Endodermal cell (in vitro differentiated cells): ENCODE measurements at regions not wholly inside any gene's neighbourhood (a gene's known extent, or its start where the extent isn't known, plus 50 kb on each side); places are given as distances from the start of the nearest gene placed in this dataset.

ENCODE experiments used
- DNase-seq: peaks from one replicate; pipeline ENCODE4 v3.0.0-alpha.2; 2017
- H3K27ac ChIP-seq: 2 replicates; pipeline ENCODE4 v1.5.1; 2013; ENCODE audit warnings: mild to moderate bottlenecking, low read depth, low read length, moderate library complexity
- H3K27me3 ChIP-seq: 2 replicates; pipeline ENCODE4 v1.6.1; 2013; ENCODE audit warnings: mild to moderate bottlenecking, low read length, moderate library complexity; ENCODE audit not compliant: insufficient read depth, control insufficient read depth, poor library complexity, severe bottlenecking
- H3K36me3 ChIP-seq: 2 replicates; pipeline ENCODE4 v1.7.0; 2013; ENCODE audit warnings: mild to moderate bottlenecking, low read length, moderate library complexity; ENCODE audit not compliant: control insufficient read depth, insufficient read depth
- H3K4me1 ChIP-seq: one replicate; pipeline ENCODE4 v1.7.0; 2013; ENCODE audit warnings: low read length; ENCODE audit not compliant: control insufficient read depth, insufficient read depth
- H3K4me3 ChIP-seq: 2 replicates; pipeline ENCODE4 v1.5.1; 2013; ENCODE audit warnings: mild to moderate bottlenecking, low read length, moderate library complexity
- H3K9ac ChIP-seq: 2 replicates; pipeline ENCODE4 v1.6.1; 2013; ENCODE audit warnings: mild to moderate bottlenecking, low read length, moderate library complexity; ENCODE audit not compliant: poor library complexity, severe bottlenecking; ENCODE audit errors: extremely low read depth
- H3K9me3 ChIP-seq: 2 replicates; pipeline ENCODE4 v1.6.1; 2013; ENCODE audit warnings: mild to moderate bottlenecking, low read length, moderate library complexity; ENCODE audit not compliant: control insufficient read depth
- H3K27ac Mint-ChIP-seq: 2 replicates; pipeline ENCODE4 v1.8.0; 2020; ENCODE audit warnings: mixed read lengths
- H3K27me3 Mint-ChIP-seq: 2 replicates; pipeline ENCODE4 v1.8.0; 2021; ENCODE audit warnings: mild to moderate bottlenecking, mixed read lengths; ENCODE audit not compliant: insufficient read depth
- H3K36me3 Mint-ChIP-seq: 2 replicates; pipeline ENCODE4 v1.8.0; 2020; ENCODE audit warnings: low read depth, mixed read lengths
- H3K4me1 Mint-ChIP-seq: 2 replicates; pipeline ENCODE4 v1.8.0; 2020; ENCODE audit warnings: mixed read lengths
- H3K4me3 Mint-ChIP-seq: 2 replicates; pipeline ENCODE4 v1.8.0; 2020; ENCODE audit warnings: mild to moderate bottlenecking, moderate library complexity, mixed read lengths
- H3K9me3 Mint-ChIP-seq: 2 replicates; pipeline ENCODE4 v1.8.0; 2020; ENCODE audit warnings: mild to moderate bottlenecking, mixed read lengths
- CTCF ChIP-seq: fragments of 200-600 bp; sonication (generic); conservative IDR thresholded peaks from 2 replicates; pipeline ENCODE4 v1.5.0; 2021; ENCODE audit warnings: antibody characterized with exemption, mild to moderate bottlenecking
- WGBS, 2 experiments: methylation state at CpG; one replicate each; pipeline versions ENCODE4 v1.1.5 to v1.1.7; 2013; ENCODE audit warnings: missing lambda C conversion rate in 2 of 2, mixed read lengths in 1 of 2; ENCODE audit not compliant: insufficient coverage in 1 of 2, insufficient read length in 1 of 2; 5-methylcytosine and 5-hydroxymethylcytosine counted together

DNA sequence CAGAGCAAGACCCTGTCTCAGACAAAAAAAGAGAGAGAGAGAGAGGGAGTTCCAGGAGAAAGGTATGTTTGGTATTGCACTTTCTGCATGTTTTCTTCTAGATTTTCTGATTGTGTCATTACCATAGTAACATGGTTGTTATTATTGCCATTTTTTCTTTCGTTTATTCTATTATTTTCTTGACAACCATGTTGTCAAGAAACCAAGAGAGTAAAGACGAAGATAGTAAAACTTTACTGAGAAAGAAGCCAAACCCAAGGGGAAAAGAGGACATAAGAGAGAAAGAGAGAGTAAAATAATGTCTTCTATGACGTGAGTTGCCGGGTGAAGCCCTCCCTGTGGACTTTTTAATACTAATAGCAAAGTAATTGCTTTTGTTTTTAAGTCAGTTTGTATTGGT is 1186.0 kb upstream of the SEL1L start:
- Histone ChIP-seq H3K9me3 (peaks cover 9% of the 10 kb centered on the region), H3K4me3 (no peak overlapping the region), H3K27me3 (no peaks in the 10 kb centered on the region), H3K27ac (no peak overlapping the region), H3K36me3 (no peaks in the 10 kb centered on the region), H3K9ac (no peak overlapping the region), H3K4me1 (no peaks in the 10 kb centered on the region)
- Mint-ChIP-seq H3K4me3 (no peak overlapping the region), H3K9me3 (peaks cover 8% of the 10 kb centered on the region), H3K36me3 (no peaks in the 10 kb centered on the region), H3K27me3 (no peaks in the 10 kb centered on the region), H3K4me1 (peaks cover 16% of the 10 kb centered on the region), H3K27ac (no peak overlapping the region)
- no peak for TF ChIP-seq CTCF
- no peak for DNase-seq
- 87 to 100% methylated on average over 1 to 4 of the region's 4 CpGs for WGBS, 2 experiments

- H3K4me3 ChIP-seq, result peak overlapping the region; percentile 39
- no peak overlapping the region for H3K9ac ChIP-seq
- Mint-ChIP-seq H3K36me3 (no peaks in the 10 kb centered on the region), H3K9me3 (peaks cover 8% of the 10 kb centered on the region), H3K27me3 (no peaks in the 10 kb centered on the region), H3K4me3 (no peak overlapping the region), H3K27ac (peak overlapping the region; percentile 61), H3K4me1 (peaks cover 16% of the 10 kb centered on the region)
- no peak for TF ChIP-seq CTCF
- 68 to 100% methylated on average over 1 to 3 of the region's 3 CpGs for WGBS, 2 experiments
- no peak for DNase-seq
- H3K27me3 ChIP-seq, result no peaks in the 10 kb centered on the region
- H3K27ac ChIP-seq, result no peak overlapping the region
- no peaks in the 10 kb centered on the region for H3K4me1 ChIP-seq
- H3K9me3 ChIP-seq, result peaks cover 9% of the 10 kb centered on the region
- H3K36me3 ChIP-seq, result no peaks in the 10 kb centered on the region
Measured at GRCh38 chr14:82720431-82720830, 1186.8 kb upstream of the SEL1L start.

DNA sequence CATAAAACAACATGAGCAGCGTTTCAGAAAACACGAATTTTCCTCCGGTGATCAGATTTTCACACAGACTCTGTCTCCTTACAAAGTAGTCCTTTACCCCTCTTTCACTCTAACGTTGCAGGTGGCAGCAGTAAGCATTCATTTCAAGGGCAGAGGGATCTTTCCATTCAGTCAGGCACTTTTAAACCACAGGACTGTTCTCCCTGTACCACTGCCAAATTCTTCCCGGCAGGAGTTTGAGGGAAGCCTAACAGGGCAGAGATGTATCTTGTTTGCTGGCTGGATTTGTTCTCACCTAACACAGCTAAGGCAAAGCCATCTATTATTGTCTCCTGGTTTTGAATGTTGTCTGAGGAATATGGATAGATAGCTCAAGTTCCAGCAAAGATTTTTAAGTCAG is 1187.3 kb upstream of the SEL1L start:
- no peak for TF ChIP-seq CTCF
- Mint-ChIP-seq H3K4me1 (peaks cover 16% of the 10 kb centered on the region), H3K36me3 (no peaks in the 10 kb centered on the region), H3K9me3 (peaks cover 8% of the 10 kb centered on the region), H3K4me3 (no peak overlapping the region), H3K27me3 (no peaks in the 10 kb centered on the region), H3K27ac (peak overlapping the region; percentile 7)
- WGBS, 2 experiments, result 78 to 96% methylated on average over 3 to 5 of the region's 5 CpGs
- peak; percentile 52 for DNase-seq
- Histone ChIP-seq H3K9me3 (peaks cover 9% of the 10 kb centered on the region), H3K4me3 (no peak overlapping the region), H3K36me3 (no peaks in the 10 kb centered on the region), H3K27me3 (no peaks in the 10 kb centered on the region), H3K4me1 (no peaks in the 10 kb centered on the region), H3K27ac (no peak overlapping the region), H3K9ac (no peak overlapping the region)
